HG03565 (cell line): ENCODE measurements at regions not wholly inside any gene's neighbourhood (a gene's known extent, or its start where the extent isn't known, plus 50 kb on each side); places are given as distances from the start of the nearest gene placed in this dataset.

Experiments used
- ATAC-seq: cut with Tn5 transposase; IDR thresholded peaks from one replicate; pipeline ENCODE4 v1.9.1; 2021; ENCODE audit warnings: mild to moderate bottlenecking, moderate library complexity; ENCODE audit not compliant: unreplicated experiment

DNA sequence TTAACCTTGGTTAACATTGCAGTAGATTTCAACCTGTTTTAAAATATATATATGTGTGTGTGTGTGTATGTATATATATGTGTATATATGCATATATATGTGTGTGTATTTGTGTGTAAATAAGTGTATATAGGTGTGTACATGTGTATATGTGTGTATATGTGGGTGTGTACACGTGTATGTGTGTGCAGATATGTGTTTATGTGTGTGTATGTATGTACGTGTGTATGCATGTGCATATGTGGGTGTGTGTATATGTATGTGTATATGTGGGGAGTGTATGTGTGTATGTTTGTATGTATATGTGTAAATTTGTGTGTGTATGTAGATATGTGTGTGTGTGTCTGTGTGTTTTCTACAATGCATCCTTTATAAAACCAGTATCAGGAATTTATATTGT, 205.5 kb upstream of the FOXF1 start:
- ATAC-seq: no peak

DNA sequence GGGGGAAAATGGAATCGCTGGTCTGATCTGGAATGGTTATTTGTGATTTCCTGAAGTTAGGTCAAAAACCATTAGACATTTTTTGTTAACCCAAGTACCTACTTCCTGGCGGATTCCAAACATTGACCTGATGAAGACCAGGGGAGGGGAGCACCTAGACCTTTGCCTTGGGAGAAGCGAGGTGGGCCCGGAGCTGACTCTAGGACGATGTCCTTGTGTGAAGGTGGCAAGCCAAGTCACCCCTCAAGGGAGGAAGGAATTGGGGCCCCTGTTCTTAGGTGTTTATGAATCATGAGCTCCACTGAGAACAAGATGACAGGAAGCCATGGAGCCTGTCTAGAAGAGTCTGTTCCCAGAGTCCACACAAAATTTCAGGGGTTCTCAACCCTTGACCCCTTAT, 204.9 kb upstream of the FOXF1 start:
- ATAC-seq: no peak

DNA sequence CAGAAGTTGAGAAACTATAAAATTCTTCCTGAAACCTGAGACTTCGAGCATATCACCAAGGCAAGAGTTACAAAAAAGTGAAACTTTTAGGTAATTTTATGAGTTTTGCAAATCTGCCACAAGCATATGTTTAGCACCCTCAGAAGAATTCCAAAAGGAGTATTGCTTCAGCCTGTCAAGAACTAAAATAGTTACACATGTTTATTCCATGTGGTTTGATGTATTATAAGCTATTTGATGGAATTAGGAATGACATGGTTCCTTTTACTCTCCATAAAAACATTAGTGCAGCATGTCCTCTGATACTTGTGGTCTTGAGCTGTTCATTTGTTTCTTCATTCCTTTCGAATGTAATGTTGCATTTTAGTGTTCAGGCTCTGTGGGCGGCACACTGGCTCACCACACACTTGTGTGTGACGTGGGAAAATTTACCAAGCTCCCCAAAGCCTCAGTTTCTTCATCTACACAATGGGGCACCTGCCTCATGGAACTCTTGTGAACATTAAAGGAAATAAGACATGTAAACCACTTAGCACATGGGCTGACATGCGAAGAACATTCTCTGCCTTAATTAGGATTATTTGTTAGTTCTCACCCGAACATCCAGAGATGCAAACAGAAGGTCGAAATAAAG, 204.2 kb upstream of the FOXF1 start:
- no peak for ATAC-seq

DNA sequence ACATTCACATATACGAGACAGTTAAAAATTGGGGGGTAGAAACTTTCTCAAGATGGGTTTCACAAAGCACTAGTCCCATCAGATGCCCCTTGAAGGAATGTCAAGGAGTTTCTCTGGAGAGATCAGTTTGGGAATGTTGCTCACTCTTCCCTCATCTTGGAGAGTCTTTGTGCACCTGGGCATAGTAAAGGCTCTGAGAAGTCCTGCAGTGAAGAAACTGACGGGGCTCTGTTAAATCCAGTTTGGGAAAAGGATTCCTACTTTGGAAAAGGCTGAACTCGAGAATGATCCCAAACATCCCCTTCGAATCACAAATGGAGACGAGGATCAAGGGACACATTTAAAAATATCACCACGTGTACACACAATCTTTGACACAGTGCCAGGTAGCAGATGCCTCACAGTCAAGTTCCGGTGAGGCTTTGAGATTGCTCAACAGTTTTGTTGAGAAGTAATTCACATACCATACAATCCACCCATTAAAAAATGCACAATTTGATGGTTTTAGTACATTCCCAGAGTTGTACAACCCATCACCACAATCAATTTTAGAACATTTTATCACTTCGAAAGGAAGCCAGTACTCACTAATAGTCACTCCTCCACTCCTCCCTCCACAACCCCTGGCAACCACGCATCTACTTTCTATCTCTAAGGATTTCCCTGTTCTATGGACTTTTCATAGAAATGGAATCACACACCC, 203.4 kb upstream of the FOXF1 start:
- ATAC-seq: no peak

DNA sequence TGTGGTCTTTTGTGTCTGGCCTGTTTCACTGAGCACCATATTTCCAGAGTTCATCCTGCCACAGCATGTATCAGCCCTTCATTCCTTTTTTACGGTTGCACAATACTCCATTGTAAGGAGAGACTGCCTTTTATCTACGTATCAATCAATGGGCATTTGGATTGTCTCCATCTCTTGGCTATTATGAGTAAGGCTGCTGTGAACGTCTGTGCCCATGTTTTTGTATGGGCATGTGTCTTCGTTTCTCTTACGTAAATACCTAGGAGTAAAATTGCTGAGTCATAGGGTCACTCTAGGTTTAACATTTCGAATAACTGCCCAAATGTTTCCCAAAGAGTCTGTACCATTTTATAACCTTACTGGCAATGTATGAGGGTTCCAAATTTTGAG, 202.8 kb upstream of the FOXF1 start:
- no peak for ATAC-seq

DNA sequence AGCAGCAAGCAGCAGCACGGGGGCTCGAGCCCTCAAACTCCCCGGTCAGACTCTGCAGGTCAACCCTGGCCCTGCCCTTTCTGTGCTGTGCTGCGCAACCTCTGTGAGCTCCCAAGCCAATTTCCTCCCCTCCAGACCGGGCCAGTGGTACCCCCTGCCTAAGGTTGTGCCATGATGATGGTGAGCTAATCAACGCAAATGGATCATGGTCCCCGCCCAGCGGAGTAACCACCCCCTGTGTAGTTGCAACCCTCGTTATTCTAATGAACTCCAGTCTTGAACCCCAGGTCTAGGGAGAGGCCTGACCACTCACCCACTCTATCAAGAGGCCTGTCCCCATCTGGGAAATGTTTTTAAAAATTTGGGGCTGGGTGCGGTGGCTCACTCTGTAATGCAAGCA, 201.8 kb upstream of the FOXF1 start:
- ATAC-seq: no peak

DNA sequence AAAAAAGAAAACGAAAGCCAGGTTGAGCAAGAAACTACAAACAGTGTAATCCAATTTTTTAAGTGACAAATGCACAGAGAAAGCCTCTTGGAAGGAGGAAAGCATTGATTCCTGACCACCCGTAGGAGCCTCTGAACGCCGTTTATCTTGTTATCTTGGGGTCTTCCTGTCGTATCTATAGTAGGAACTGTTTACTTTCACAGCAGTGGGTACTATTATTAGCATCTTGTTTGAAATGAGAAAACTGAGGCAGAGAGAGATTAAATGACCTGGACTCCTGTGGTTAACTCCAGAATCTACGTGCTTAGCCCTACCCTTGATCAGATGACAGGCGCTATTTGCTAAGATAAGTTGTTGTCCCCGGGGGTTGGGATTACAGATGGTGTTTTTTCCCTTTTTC, 196.7 kb upstream of the FOXF1 start:
- no peak for ATAC-seq

DNA sequence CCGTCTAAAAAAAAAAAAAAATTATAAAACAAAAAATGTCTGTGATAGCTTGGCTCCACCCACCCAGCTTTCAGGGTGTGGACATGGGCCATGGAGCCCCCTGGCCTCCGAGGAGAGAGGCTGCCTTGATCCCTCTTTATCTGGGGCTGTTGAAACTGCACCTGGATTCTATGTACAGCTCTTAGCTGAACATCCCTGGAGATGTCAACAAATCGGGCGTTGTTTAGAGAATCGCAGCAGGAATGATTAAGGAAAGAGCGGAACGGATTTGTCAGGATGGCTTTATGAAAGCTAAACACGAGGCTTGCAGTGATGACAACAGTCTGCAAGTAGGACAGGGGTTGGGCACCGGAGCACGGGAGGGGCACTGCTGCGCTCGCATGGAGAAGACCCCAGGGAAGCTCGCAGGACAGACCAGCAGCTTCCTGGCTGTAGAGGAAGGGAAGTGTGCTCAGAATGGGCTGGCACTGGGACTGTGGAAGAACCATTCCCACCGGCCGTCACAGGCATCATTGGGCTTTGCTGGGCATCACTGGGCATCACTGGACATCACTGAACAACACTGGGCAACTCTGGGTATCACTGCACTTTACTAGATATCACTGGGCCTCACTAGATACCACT, 195.8 kb upstream of the FOXF1 start:
- ATAC-seq: no peak

DNA sequence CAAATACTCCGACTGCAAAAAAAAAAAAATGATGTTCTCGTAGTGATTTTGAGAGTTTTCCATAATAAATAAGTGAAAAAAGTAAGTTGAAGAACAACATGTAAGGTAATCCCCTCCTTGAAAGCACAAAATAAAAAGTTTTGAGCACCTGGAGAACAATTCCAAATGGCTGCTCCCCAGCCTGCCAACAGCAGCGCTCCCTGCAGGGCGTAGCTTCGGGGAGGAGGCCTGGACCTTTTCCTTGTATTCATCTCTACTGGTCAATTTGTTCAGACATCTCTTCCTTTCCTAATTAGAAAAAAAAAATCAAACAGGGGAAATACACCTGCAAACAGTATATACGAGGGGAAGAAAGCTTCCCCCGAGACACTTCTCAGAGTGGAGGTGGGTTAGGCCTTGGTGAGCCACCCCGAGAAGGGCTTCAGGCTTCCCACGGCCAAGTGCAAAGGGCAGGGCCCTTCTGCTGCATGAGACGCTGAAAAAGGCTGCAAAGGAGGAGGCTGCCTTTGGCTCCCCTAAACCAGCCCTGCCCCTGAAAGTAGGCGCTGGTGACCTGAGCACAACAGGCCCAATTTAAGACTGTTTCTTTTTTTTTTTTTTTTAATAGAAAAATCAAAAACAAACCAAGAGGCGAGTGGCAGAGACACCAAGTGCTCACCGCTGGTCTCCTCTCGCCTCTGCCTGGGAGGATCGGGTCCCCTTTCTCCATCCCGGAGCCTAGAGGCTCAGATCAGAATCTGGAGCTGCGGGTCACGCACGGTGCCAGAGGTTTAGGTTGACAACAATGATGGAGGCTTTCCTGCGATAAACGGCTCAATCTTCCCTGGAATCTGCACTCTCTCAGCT, 193.1 kb upstream of the FOXF1 start:
- ATAC-seq: no peak

DNA sequence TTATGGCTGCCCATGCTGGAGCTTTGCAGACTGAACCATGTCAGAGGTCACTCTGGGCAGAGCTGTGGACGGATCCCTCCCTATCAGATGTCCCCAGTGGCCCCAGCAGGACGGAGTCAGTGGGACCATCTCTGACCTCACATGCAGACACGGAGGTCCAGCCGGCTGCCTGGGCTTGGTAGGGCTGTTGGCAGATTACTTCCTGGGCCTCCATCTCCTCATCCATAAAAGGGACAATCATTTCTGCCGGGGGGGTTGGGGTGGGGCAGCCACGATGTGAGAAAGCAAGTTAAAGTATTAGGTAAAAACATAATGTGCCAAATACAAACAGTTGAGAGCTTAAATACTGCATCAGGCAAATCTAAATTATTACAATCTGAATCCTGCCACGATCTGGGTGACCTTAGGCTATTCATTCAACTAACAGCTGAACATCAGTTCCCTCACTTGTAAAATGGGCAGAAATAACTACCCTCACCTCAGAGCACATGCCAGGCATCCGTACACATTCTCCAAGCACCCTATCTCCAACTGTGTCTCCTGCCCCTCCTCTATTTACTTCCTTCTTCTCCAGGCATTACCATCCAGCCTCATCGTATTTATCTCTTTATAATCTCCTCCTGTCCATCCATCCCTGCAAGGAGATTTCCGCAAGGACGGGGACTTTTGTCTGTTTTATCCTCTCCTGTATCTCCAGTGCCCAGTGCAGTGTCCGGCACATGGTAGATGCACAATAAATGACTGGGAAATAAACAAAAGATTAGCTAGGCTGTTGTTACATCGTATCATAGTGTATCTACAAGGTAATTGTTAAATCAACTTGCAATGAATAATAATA, 192.3 kb upstream of the FOXF1 start:
- ATAC-seq: no peak

DNA sequence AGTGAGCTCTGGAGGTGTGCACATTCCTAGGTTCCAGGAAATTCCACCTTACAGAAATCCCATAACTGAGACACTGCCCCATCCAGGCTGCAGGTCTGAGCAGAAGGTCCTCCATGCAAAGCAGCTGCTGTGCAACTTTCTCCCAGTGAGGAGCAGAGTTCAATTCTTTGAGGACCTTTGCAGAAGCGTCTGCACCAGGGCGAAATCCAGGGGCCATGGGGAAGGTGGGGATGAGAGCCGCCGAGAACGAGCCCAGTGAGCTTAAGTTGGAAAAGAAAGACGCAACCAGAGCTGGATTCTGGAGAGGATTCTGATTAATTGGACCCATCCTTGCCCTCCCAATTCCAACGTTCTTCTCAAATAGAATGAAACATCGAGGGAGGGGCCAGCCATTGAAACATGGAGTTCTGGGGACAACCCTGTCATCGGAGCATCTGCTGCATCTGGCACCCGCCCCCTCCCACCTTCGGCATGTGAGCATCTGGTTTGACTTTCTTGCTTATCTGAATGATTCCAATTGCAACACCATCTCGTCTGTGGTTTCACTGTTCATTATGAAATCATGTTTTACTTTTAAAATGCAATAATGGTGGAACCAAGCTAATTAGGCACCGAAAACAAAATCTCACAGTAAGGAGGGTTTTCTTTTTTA, 190.6 kb upstream of the FOXF1 start:
- ATAC-seq: no peak

DNA sequence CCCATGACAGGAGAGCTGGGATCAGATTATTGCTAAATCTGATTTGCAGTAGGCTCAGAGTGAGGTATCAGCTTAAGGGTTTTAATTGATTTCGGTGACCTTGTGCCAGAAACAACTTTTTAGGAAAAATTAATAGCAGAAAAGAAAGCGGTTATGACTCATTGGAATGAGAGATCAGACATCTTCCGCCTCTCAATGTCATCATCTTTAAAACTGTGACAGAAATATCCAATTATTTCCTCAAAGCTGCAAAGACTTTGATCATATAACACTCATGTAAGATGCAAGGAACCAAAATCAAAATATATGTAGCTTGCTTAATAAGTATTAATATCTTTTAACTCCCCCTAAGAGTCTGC, 190.1 kb upstream of the FOXF1 start:
- no peak for ATAC-seq

DNA sequence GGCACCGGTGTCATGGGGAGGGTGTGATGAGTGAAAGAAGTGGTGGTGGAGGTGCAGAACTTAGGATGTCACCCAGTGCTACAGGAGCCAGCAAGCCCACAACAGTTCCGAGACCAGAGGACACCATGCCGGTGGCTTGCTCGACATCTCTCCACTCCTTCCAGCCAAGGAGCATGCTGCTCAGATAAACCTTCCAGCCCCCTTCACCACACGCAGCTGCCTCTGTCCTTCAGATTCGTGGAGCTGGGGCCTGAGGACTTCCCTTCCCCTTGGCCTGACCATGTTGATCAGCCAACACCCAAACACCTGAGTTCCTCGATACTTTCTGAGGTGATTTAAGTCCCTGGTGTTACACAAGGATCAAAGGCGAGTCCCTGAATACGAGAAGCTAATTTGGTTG, 188.8 kb upstream of the FOXF1 start:
- ATAC-seq: no peak

DNA sequence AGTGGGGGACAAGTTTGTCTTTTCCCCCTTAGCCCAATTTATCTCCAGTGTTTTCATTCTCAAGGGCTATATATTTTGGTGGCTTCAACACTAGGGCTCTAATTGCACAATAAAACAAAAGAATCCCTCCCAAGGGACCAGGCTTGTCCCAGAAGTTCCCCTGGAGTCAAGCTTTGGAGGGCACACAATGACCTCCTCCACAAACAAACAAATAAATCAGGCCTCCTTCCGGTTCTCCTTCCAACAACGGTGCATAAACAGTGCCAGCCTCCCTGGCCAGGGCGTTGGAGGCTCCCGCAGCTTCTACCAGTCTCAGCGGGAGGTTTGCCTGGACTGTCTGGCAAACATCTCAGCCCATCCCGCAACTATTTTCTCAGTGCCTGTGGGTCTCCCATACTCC, 188.0 kb upstream of the FOXF1 start:
- ATAC-seq: no peak

DNA sequence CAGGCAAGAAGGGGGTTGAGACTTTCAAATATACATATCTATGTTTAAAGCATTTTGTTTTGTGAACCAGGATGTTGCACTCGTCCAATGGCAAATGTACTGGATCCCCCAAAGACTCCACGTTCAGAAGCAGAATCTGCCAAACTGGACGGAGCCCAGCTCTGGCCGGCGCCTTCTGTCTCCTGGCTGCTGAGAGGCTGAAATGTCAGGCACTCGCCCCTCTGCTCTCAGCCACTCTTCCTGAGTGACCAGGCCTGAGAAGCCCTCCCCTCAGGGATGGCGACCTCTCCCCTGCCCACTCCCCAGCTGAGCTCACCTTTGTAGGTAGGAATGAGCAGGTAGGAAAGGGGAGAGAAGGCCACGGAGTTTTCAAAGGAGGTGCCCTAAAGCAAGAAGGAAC, 187.5 kb upstream of the FOXF1 start:
- ATAC-seq: no peak

DNA sequence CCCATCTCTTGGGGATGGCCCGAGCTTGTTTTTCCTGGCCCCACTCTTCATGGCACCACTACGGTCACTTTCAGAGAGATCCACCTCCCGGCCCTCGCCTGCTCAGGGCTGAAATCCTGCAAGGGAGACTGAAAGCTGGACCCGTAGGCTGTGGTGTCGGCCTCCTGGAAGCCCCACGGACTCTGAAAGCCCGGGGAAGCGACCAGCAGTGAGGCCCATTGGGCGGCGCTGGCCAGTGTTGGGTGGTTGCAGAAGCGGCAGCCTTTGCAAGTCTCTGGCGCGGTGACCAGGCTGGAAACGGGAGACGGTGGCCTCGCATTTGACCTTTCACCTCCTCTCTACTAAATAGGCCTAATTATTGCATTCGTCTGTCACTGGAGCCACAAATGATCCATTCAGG, 186.0 kb upstream of the FOXF1 start:
- no peak for ATAC-seq

DNA sequence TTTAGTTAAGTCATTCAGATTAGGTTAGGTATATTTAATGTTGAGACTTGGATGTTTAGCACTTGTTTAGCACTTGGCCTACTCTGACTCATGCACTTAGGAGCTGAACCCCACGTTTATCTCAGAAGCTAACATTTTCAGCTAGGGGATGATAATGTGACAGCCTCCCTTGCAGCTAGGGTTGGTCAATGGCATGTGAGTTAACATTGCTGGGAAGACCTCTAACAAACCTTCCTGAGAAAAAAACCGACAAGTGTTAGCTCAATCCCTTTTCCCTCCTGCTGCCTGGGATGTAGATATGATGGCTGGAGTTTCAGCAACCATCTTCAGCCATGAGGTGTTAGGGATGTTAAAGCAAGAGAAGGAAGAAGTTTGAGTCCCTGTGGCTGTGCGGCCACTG, 185.0 kb upstream of the FOXF1 start:
- ATAC-seq: no peak

DNA sequence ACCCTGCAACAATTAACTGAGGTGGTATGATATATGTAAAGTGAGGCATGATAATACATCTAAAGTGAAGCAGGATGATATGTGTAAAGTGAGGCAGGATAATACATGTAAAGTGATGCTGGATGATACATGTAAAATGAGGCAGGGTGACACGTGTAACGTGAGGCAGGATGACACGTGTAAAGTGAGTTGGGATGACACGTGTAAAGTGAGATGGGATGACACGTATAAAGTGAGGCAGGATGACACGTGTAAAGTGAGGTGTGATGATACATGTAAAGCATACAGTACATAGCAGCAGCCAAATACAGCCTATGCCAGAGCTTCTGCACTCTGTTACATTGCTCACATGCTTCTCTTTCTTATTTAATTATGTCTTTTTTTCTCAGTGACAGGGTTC, 184.4 kb upstream of the FOXF1 start:
- no peak for ATAC-seq

DNA sequence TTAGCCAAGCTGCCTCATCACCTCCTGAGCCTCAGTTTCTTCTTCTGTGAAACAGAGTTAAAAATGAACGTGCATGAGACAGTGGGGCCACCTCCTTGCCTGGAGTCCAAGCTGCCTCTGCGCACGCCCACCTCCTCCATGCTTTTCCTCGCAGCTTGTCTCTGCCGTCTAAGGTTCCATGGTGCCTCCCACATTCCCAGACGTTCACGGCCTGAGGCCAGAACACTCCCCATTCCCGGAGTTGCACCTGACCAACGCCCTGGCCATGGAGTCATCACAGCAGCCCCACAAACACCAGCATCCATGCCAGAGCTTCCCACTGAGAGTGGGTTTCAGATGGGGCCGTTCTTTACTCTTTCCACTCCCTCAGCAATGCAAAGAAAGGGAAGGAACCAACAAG, 183.0 kb upstream of the FOXF1 start:
- no peak for ATAC-seq

DNA sequence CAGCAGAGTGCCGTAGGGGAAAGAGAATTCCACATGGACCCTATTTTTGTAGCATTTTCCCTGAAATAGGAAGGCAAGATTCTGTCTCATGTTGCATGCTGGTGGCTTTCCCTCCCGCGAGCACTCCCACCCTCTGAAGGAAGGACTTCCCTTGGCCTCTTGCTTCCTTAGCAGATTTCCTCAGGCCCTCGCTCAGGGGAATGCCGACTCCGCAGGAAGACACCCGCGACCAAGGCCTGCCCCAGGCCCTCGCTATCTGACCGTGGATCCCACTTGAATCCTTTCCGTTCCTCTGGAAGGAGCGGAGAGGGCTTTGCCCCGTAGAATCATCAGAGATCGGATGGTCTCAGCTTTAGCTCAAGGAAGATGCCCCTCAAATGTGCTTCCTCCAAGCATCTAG, 179.4 kb upstream of the FOXF1 start:
- ATAC-seq: no peak
